Liver (tissue), 8 donors: ENCODE measurements at regions not wholly inside any gene's neighbourhood (a gene's known extent, or its start where the extent isn't known, plus 50 kb on each side); places are given as distances from the start of the nearest gene placed in this dataset.

Experiments used
- DNase-seq: peaks from one replicate; pipeline ENCODE4 v3.0.0-alpha.2; 2017; ENCODE audit warnings: low spot score
- H3K27ac ChIP-seq, 2 donors: one replicate each; pipeline ENCODE4 v1.7.0; 2013; ENCODE audit warnings: inconsistent platforms in 2 of 2, low read length in 2 of 2, control low read depth in 1 of 2, low read depth in 1 of 2, mild to moderate bottlenecking in 1 of 2
- H3K27me3 ChIP-seq, 4 donors: one replicate each; pipeline versions ENCODE4 v1.6.1 to v1.7.0; 2013; ENCODE audit warnings: low read length in 3 of 4, inconsistent platforms in 1 of 4, mild to moderate bottlenecking in 1 of 4, moderate library complexity in 1 of 4; ENCODE audit not compliant: control insufficient read depth in 4 of 4, insufficient read depth in 4 of 4
- H3K36me3 ChIP-seq, 4 donors: one replicate each; pipeline versions ENCODE4 v1.6.1 to v1.7.0; 2013; ENCODE audit warnings: low read length in 3 of 4, mild to moderate bottlenecking in 3 of 4, low read depth in 1 of 4, moderate library complexity in 1 of 4; ENCODE audit not compliant: control insufficient read depth in 4 of 4, insufficient read depth in 3 of 4
- H3K4me1 ChIP-seq, 4 donors: one replicate each; pipeline versions ENCODE4 v1.6.1 to v1.7.0; 2013; ENCODE audit warnings: low read length in 3 of 4, mild to moderate bottlenecking in 3 of 4, moderate library complexity in 1 of 4; ENCODE audit not compliant: control insufficient read depth in 4 of 4, insufficient read depth in 4 of 4
- H3K4me3 ChIP-seq, 3 donors: one replicate each; pipeline versions ENCODE4 v1.6.1 to v1.7.0; 2013; ENCODE audit warnings: low read length in 3 of 3, control low read depth in 1 of 3, low read depth in 1 of 3, mild to moderate bottlenecking in 1 of 3
- H3K9ac ChIP-seq, 2 donors: one replicate each; pipeline ENCODE4 v1.7.0; 2013; ENCODE audit warnings: low read length in 2 of 2, mild to moderate bottlenecking in 2 of 2, moderate library complexity in 2 of 2, control low read depth in 1 of 2, low read depth in 1 of 2
- H3K9me3 ChIP-seq, 4 donors: one replicate each; pipeline versions ENCODE4 v1.6.1 to v1.7.0; 2013; ENCODE audit warnings: low read length in 3 of 4; ENCODE audit not compliant: control insufficient read depth in 4 of 4
- EGR1 ChIP-seq, 2 donors: IDR thresholded peaks; 2 replicates each; pipeline ENCODE4 v1.6.1; 2016 to 2018; ENCODE audit warnings: antibody characterized with exemption in 2 of 2, low read depth in 2 of 2
- FOXA1 ChIP-seq: IDR thresholded peaks from 2 replicates; pipeline ENCODE4 v1.6.1; 2016; ENCODE audit warnings: antibody characterized with exemption
- FOXA2 ChIP-seq: IDR thresholded peaks from 2 replicates; pipeline ENCODE4 v1.6.1; 2016; ENCODE audit warnings: antibody characterized with exemption
- GABPA ChIP-seq, 2 donors: IDR thresholded peaks in 1 of 2; conservative IDR thresholded peaks in 1 of 2; 2 replicates each; pipeline ENCODE4 v1.6.1; 2016; ENCODE audit warnings: antibody characterized with exemption in 2 of 2, mild to moderate bottlenecking in 1 of 2, moderate library complexity in 1 of 2
- HNF4A ChIP-seq, 2 donors: conservative IDR thresholded peaks; 2 replicates each; pipeline ENCODE4 v1.6.1; 2016; ENCODE audit warnings: antibody characterized with exemption in 2 of 2, mild to moderate bottlenecking in 2 of 2
- HNF4G ChIP-seq: IDR thresholded peaks from 2 replicates; pipeline ENCODE4 v1.6.1; 2016; ENCODE audit warnings: antibody characterized with exemption
- JUND ChIP-seq, 2 donors: IDR thresholded peaks; 2 replicates each; pipeline ENCODE4 v1.6.1; 2016; ENCODE audit warnings: antibody characterized with exemption in 2 of 2
- NR2F2 ChIP-seq: IDR thresholded peaks from 2 replicates; pipeline ENCODE4 v1.6.1; 2016; ENCODE audit warnings: antibody characterized with exemption
- RAD21 ChIP-seq, 2 donors: IDR thresholded peaks; 2 replicates each; pipeline ENCODE4 v1.6.1; 2016; ENCODE audit warnings: antibody characterized with exemption in 2 of 2, mild to moderate bottlenecking in 2 of 2
- RXRA ChIP-seq, 2 donors: IDR thresholded peaks; 2 replicates each; pipeline ENCODE4 v1.6.1; 2017 to 2018; ENCODE audit warnings: antibody characterized with exemption in 2 of 2, mild to moderate bottlenecking in 1 of 2
- SP1 ChIP-seq: IDR thresholded peaks from 2 replicates; pipeline ENCODE4 v1.6.1; 2018; ENCODE audit warnings: antibody characterized with exemption, mild to moderate bottlenecking
- YY1 ChIP-seq: IDR thresholded peaks from 2 replicates; pipeline ENCODE4 v1.6.1; 2016; ENCODE audit warnings: antibody characterized with exemption, mild to moderate bottlenecking
- WGBS: extraction: QIAGEN DNeasy Blood & Tissue Kit; methylation state at CpG from one replicate; pipeline ENCODE4 v1.1.7; 2013; 5-methylcytosine and 5-hydroxymethylcytosine counted together
- TF ChIP-seq, protein P1 (sequence below): IDR thresholded peaks from 2 replicates; pipeline ENCODE4 v1.6.1; 2016; ENCODE audit warnings: antibody characterized with exemption
- TF ChIP-seq, protein P2 (sequence below): IDR thresholded peaks from 2 replicates; pipeline ENCODE4 v1.6.1; 2016; ENCODE audit warnings: antibody characterized with exemption
- TF ChIP-seq, protein P3 (sequence below): IDR thresholded peaks from 2 replicates; pipeline ENCODE4 v1.6.1; 2016; ENCODE audit warnings: antibody characterized with exemption
- TF ChIP-seq, protein P4 (sequence below): IDR thresholded peaks from 2 replicates; pipeline ENCODE4 v1.6.1; 2016; ENCODE audit warnings: antibody characterized with exemption, mild to moderate bottlenecking
- TF ChIP-seq, protein P5 (sequence below): fragments of 150-350 bp; IDR thresholded peaks from 2 replicates; pipeline ENCODE4 v1.5.1; 2017; ENCODE audit warnings: improper control_type of control experiment, low read depth, low read length; ENCODE audit not compliant: missing input control
- donor health status: healthy.
- donor health status: healthy.
- donor health status: healthy.
- donor health status: healthy.
- donor health status: healthy.

DNA sequence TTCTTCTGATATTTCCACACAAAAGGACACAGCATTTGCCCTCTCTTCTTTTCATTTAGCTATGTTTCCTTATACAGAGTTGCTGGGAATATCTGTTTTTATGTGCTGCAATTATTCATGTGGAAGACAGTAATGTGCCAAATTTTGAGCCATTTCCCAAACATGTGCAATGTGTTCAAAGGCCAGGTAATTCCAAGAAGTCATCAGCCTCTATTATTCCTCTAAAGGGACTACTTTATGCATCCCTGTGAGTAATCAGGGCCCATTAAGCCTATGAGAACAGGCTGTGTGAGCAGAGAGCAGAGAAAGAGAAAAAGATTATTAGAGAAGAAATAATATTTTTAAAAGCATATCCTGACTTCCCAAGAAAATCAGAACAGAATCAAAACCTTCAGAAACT lies 107.6 kb upstream of the OSR1 start:
- Histone ChIP-seq H3K27ac (no peak overlapping the region), H3K9me3 (no peaks in the 10 kb centered on the region), H3K36me3 (no peaks in the 10 kb centered on the region), H3K4me3 (no peak overlapping the region), H3K27me3 (no peaks in the 10 kb centered on the region), H3K4me1 (no peaks in the 10 kb centered on the region), H3K9ac (no peak overlapping the region)
- TF ChIP-seq FOXA2 = no peak
- no peak for TF ChIP-seq NR2F2
- TF ChIP-seq, protein P1, sequence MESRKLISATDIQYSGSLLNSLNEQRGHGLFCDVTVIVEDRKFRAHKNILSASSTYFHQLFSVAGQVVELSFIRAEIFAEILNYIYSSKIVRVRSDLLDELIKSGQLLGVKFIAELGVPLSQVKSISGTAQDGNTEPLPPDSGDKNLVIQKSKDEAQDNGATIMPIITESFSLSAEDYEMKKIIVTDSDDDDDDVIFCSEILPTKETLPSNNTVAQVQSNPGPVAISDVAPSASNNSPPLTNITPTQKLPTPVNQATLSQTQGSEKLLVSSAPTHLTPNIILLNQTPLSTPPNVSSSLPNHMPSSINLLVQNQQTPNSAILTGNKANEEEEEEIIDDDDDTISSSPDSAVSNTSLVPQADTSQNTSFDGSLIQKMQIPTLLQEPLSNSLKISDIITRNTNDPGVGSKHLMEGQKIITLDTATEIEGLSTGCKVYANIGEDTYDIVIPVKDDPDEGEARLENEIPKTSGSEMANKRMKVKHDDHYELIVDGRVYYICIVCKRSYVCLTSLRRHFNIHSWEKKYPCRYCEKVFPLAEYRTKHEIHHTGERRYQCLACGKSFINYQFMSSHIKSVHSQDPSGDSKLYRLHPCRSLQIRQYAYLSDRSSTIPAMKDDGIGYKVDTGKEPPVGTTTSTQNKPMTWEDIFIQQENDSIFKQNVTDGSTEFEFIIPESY = no peak
- DNase-seq = no peak

DNA sequence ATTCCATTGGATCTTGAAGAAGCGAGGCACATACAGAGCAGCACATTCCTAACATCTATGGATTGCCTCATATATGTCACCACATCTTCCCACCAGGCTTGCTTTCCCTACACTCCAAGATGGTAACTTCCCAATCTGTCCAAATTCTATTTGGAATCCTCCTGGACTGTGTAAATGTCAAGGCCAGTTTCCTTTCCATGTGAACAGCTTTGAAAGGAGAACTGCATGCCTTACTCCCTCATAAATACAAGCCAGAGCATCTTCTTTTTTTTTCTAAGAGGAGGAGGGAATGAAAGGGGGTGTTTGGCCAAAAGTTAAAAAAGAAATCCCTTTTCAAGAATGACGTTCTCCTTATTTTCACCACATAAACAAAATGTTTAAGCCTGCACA lies 103.8 kb upstream of the OSR1 start:
- Histone ChIP-seq H3K9ac (no peak overlapping the region), H3K36me3 (no peaks in the 10 kb centered on the region), H3K27ac (no peak overlapping the region), H3K4me3 (no peak overlapping the region), H3K27me3 (no peaks in the 10 kb centered on the region), H3K9me3 (no peaks in the 10 kb centered on the region), H3K4me1 (no peaks in the 10 kb centered on the region)
- TF ChIP-seq JUND (IDR thresholded peaks at IDR 0.05) (no peak), SP1 (no peak), YY1 (no peak), RAD21 (IDR thresholded peaks at IDR 0.05) (no peak), RXRA (IDR thresholded peaks at IDR 0.05) (no peak), EGR1 (IDR thresholded peaks at IDR 0.05; ENCODE audit: low read depth in 2 of 2) (no peak), NR2F2 (no peak), GABPA (IDR thresholded peaks at IDR 0.05 in 1 of 2, conservative IDR thresholded peaks at IDR 0.05 in 1 of 2) (no peak), HNF4G (no peak)
- TF ChIP-seq, protein P2, sequence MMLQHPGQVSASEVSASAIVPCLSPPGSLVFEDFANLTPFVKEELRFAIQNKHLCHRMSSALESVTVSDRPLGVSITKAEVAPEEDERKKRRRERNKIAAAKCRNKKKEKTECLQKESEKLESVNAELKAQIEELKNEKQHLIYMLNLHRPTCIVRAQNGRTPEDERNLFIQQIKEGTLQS = no peak
- TF ChIP-seq, protein P3, sequence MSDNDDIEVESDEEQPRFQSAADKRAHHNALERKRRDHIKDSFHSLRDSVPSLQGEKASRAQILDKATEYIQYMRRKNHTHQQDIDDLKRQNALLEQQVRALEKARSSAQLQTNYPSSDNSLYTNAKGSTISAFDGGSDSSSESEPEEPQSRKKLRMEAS = no peak
- WGBS = 77% methylated on average over 2 of the region's 2 CpGs
- no peak for DNase-seq

DNA sequence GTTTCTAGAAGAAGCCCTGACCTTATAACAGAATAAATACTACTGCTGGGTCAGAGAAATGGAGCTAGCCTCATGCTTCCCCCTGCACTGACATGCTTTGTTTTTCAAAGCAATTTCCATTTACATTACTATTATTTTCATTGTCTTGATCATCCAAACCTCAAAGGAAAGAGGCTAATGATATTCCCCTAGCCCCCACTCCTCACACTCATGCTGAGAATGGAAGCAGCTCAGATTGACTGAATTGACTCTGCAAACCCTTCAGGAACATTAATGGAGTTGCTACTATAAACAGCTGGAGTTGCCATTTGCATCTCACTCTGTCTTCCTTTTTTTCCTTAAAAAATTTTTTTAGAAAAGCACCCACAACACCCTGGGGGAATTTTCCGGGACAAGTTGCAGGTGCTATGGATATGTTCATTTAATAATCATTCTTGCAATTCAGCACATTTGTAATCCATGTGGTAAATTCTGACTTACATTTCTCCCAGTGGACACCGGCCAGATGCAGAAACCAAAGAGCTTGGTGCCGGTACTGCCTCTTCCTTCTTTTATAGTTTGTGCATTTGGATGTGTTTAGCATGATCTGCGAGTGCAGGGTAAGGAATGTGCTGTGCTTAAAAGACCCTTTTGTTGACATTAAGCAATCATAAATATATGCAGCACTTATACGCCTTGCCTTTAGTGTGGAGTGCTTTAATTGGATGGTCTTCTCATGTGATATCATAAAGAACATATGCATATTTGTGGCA lies 103.3 kb upstream of the OSR1 start:
- H3K27me3 ChIP-seq = no peaks in the 10 kb centered on the region
- H3K9ac ChIP-seq = no peak overlapping the region
- H3K9me3 ChIP-seq = no peaks in the 10 kb centered on the region
- H3K4me3 ChIP-seq = no peak overlapping the region
- no peak overlapping the region for H3K27ac ChIP-seq
- no peaks in the 10 kb centered on the region for H3K36me3 ChIP-seq
- no peak for DNase-seq
- WGBS = 82% methylated on average over 5 of the region's 5 CpGs
- H3K4me1 ChIP-seq = no peaks in the 10 kb centered on the region
- TF ChIP-seq HNF4A (conservative IDR thresholded peaks at IDR 0.05) = no peak
- TF ChIP-seq GABPA (IDR thresholded peaks at IDR 0.05 in 1 of 2, conservative IDR thresholded peaks at IDR 0.05 in 1 of 2) = no peak
- no peak for TF ChIP-seq SP1
- TF ChIP-seq FOXA2 = no peak
- TF ChIP-seq EGR1 (IDR thresholded peaks at IDR 0.05; ENCODE audit: low read depth in 2 of 2) = no peak
- TF ChIP-seq, protein P4, sequence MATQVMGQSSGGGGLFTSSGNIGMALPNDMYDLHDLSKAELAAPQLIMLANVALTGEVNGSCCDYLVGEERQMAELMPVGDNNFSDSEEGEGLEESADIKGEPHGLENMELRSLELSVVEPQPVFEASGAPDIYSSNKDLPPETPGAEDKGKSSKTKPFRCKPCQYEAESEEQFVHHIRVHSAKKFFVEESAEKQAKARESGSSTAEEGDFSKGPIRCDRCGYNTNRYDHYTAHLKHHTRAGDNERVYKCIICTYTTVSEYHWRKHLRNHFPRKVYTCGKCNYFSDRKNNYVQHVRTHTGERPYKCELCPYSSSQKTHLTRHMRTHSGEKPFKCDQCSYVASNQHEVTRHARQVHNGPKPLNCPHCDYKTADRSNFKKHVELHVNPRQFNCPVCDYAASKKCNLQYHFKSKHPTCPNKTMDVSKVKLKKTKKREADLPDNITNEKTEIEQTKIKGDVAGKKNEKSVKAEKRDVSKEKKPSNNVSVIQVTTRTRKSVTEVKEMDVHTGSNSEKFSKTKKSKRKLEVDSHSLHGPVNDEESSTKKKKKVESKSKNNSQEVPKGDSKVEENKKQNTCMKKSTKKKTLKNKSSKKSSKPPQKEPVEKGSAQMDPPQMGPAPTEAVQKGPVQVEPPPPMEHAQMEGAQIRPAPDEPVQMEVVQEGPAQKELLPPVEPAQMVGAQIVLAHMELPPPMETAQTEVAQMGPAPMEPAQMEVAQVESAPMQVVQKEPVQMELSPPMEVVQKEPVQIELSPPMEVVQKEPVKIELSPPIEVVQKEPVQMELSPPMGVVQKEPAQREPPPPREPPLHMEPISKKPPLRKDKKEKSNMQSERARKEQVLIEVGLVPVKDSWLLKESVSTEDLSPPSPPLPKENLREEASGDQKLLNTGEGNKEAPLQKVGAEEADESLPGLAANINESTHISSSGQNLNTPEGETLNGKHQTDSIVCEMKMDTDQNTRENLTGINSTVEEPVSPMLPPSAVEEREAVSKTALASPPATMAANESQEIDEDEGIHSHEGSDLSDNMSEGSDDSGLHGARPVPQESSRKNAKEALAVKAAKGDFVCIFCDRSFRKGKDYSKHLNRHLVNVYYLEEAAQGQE = no peak
- TF ChIP-seq, protein P5, sequence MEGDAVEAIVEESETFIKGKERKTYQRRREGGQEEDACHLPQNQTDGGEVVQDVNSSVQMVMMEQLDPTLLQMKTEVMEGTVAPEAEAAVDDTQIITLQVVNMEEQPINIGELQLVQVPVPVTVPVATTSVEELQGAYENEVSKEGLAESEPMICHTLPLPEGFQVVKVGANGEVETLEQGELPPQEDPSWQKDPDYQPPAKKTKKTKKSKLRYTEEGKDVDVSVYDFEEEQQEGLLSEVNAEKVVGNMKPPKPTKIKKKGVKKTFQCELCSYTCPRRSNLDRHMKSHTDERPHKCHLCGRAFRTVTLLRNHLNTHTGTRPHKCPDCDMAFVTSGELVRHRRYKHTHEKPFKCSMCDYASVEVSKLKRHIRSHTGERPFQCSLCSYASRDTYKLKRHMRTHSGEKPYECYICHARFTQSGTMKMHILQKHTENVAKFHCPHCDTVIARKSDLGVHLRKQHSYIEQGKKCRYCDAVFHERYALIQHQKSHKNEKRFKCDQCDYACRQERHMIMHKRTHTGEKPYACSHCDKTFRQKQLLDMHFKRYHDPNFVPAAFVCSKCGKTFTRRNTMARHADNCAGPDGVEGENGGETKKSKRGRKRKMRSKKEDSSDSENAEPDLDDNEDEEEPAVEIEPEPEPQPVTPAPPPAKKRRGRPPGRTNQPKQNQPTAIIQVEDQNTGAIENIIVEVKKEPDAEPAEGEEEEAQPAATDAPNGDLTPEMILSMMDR = no peak
- TF ChIP-seq JUND (IDR thresholded peaks at IDR 0.05) = no peak
- TF ChIP-seq, protein P3 = no peak
- TF ChIP-seq, protein P1 = no peak
- no peak for TF ChIP-seq FOXA1
- no peak for TF ChIP-seq YY1
